ENCODE measurements at regions not wholly inside any gene's neighbourhood (a gene's known extent, or its start where the extent isn't known, plus 50 kb on each side); places are given as distances from the start of the nearest gene placed in this dataset.

- TF ChIP-seq ZNF281 (CRISPR knock-in tag; IDR thresholded peaks at IDR 0.05; ENCODE audit: borderline replicate concordance) (peak; percentile 98), IKZF5 (CRISPR knock-in tag; IDR thresholded peaks at IDR 0.05) (peak; percentile 43; the same call in 1 of the 2 replicates), TBX3 (IDR thresholded peaks at IDR 0.05; ENCODE audit: borderline replicate concordance) (peak; percentile 64; the same call in 1 of the 2 replicates), ZNF788 (CRISPR knock-in tag; IDR thresholded peaks at IDR 0.05; ENCODE audit: borderline replicate concordance) (peak; percentile 69; the same call in 1 of the 2 replicates), ZGPAT (CRISPR knock-in tag; IDR thresholded peaks at IDR 0.05) (peak; percentile 41; the same call in 1 of the 2 replicates), ZBTB7B (CRISPR knock-in tag; IDR thresholded peaks at IDR 0.05) (peak; percentile 42; the same call in 1 of the 2 replicates), DMAP1 (CRISPR knock-in tag; IDR thresholded peaks at IDR 0.05) (0 out of 2 replicates have a peak, but pooled peaks have one; percentile 23), ZFP90 (CRISPR knock-in tag; IDR thresholded peaks at IDR 0.05; ENCODE audit: borderline replicate concordance) (peak; percentile 74; the same call in 1 of the 2 replicates), ZBTB7A (CRISPR knock-in tag; IDR thresholded peaks at IDR 0.05) (peak; percentile 81), SALL1 (CRISPR knock-in tag; IDR thresholded peaks at IDR 0.05) (peak; percentile 78), HNF4G (IDR thresholded peaks at IDR 0.05; ENCODE audit: borderline replicate concordance, low read depth, low read length) (peak; percentile 23; the same call in 1 of the 2 replicates), HNF4G (CRISPR knock-in tag; IDR thresholded peaks at IDR 0.05; ENCODE audit: borderline replicate concordance, low read depth) (peak; percentile 34; the same call in 1 of the 2 replicates), YEATS4 (CRISPR knock-in tag; IDR thresholded peaks at IDR 0.05; ENCODE audit: borderline replicate concordance) (peak; percentile 67), ZSCAN30 (CRISPR knock-in tag; IDR thresholded peaks at IDR 0.05) (peak; percentile 38; the same call in 1 of the 2 replicates), ZNF792 (CRISPR knock-in tag; IDR thresholded peaks at IDR 0.05) (0 out of 2 replicates have a peak, but pooled peaks have one; percentile 49), PHF8 (CRISPR knock-in tag; IDR thresholded peaks at IDR 0.05) (peak; percentile 24; the same call in 1 of the 2 replicates), TARDBP (CRISPR knock-in tag; IDR thresholded peaks at IDR 0.05) (peak; percentile 53; the same call in 1 of the 2 replicates), PAXIP1 (CRISPR knock-in tag; conservative IDR thresholded peaks at IDR 0.05) (peak; percentile 91), SOX5 (CRISPR knock-in tag; IDR thresholded peaks at IDR 0.05; ENCODE audit: borderline replicate concordance) (peak; percentile 28; the same call in 1 of the 2 replicates), ZNF350 (CRISPR knock-in tag; IDR thresholded peaks at IDR 0.05; ENCODE audit: borderline replicate concordance, low read depth) (0 out of 2 replicates have a peak, but pooled peaks have one; percentile 43), SAP130 (CRISPR knock-in tag; IDR thresholded peaks at IDR 0.05; ENCODE audit: low read depth) (peak; percentile 23; the same call in 1 of the 2 replicates)
Observed at GRCh38 chr1:166409253-166410082, 242.7 kb upstream of the FAM78B start (continued).

All from HepG2 (cell line).